NCI-H128 (cell line): ENCODE measurements at regions not wholly inside any gene's neighbourhood (a gene's known extent, or its start where the extent isn't known, plus 50 kb on each side); places are given as distances from the start of the nearest gene placed in this dataset.

ENCODE experiments used
- DNase-seq: peaks from one replicate; lab custom pipeline; 2025; ENCODE audit not compliant: unreplicated experiment; lab: John Stamatoyannopoulos, UW

DNA sequence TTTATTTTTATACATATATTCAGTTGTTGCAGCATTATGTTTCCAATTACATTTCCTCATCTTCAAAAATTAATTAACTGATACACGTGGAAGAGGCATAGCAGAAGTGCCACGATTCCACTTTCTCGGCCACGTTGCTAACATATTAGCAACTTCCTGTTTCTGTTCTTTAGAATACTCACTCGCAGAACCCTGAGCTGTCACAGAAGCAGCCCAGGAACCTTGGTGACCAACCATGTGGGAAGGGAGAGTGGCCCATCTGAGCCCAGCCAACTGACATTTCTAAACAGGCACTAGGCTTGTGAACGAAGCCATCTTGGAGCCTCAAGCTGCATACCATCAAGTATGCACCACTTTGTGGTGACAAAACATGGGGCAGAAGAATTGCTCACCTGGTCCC is 350.1 kb downstream of the CBLN2 start:
- DNase-seq: no peak

DNA sequence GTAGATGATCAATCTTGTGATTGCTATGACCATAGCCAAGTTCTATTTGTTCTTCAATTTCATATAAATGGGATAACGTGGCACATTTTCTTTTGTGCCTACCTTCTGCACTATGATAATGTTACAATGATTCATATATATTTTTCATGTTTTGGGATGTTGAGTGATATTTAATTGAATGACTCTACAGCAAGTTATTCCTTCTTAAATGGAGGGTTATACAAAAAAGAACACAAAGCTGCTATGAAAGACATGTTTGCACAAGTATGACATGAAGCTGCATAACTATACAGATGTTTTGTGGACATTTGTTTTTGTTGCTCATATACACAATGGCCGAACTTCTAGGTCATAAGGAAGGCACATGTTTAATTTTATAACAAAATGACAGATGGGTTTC is 356.2 kb downstream of the CBLN2 start:
- no peak for DNase-seq

DNA sequence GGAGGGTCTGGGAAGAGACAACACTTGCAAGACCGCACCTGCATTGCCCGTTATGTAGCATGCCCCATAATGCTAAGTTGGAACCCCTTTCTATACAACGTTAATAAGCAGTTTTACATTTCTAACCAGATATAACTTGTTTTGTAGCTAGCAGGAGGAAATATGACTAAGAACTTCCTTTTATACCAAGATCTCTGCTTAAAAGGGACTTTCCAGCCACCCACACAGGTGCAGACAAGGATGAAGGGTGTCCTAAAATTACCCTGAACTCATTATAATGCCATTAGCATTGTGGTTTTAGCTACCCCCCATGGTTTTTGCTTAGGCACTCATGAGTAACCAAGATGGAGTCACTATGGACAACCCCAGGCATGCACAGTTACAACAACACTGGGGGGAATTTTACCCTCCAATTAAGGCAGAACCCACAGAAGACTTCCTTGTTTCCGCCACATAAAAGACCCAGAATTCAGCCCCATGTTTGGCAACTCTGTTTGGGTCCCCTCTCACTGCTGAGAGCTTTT is 362.8 kb downstream of the CBLN2 start:
- DNase-seq: no peak

DNA sequence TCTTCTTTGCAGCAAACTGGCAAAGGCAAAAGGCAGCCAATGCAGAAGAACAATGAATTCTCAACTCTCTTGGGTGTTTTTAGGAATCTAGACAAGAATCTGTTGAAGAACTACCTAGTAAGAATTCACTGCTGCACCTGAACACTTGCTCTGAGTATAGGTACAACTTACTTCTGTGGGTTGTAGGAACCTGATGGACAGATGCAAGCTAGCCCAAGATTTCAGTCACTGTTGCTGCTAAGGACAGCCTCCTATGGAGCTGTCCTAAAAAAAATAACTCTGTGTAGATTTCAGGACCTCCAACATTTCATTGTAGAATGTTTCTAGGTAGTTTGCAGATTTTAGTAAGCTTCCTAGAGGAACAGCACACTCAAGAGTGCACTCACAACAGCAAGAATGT is 363.5 kb downstream of the CBLN2 start:
- DNase-seq: no peak

DNA sequence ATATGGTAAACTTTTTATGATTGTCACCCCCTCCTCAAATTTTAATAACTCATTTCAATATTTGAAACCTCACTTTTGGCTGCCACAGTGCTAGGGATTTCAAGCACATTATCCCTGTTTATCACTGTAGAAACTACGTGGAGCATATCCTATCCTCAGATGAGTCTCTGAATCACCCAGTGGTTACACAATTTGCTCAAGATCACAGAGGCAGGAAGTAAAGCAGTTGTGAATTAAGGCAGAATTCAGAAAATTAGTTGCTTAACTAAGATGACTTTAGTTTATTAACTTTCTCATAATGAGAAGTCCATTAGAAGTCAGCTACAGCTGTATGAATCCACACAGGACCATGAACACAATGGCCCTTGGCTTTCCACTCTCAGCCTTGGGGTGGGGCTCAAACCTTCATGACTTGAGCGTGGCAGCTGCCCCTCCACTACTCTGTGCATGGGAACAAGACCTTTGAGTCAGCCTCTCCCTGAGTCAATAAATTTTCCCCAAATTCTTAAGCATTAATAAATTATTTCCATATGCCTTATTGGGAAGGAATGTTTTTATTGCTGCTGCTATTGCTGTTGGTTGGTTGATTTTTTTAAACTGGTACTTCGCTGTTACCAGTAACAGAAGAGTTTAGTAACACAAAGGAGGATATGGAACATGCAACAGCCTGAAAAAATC is 369.0 kb downstream of the CBLN2 start:
- DNase-seq: no peak

DNA sequence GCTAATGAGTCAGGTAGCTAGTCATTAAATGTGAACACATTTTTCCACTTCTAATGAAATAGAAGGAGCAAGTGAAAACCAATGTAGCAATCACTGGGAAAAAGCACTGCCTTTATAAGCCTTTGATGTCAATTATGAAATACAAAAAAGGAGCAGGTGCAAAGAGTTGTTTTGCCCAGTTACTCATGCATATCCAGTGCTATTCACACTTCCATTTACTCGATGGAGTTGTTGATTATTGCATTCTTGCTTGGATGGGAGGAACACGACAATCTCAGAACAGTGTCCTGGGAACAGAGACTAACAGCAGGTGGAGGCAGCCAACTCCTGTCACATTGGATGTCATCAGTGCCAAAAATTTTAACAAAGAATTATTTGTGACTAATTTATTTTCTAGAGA is 372.5 kb downstream of the CBLN2 start:
- peak; percentile 70 for DNase-seq

DNA sequence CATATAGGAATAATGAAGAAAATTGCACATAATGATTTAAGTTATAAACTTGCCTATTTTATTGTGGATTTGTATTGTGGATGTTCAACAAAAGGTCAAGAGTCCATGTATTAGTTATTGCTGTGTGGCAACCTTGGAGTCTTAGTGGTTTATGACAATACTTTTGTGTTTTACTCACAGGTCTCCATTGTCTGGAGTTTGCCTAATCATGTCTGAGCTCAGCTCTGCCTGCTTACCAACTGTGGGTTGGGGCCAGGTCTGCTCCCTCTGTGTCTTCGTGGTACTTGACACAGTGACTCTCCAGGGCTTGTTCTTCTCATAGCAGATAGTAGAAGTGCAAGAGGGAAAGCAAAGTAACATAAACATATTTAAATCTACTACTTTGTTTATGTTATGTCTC is 382.5 kb downstream of the CBLN2 start:
- no peak for DNase-seq

DNA sequence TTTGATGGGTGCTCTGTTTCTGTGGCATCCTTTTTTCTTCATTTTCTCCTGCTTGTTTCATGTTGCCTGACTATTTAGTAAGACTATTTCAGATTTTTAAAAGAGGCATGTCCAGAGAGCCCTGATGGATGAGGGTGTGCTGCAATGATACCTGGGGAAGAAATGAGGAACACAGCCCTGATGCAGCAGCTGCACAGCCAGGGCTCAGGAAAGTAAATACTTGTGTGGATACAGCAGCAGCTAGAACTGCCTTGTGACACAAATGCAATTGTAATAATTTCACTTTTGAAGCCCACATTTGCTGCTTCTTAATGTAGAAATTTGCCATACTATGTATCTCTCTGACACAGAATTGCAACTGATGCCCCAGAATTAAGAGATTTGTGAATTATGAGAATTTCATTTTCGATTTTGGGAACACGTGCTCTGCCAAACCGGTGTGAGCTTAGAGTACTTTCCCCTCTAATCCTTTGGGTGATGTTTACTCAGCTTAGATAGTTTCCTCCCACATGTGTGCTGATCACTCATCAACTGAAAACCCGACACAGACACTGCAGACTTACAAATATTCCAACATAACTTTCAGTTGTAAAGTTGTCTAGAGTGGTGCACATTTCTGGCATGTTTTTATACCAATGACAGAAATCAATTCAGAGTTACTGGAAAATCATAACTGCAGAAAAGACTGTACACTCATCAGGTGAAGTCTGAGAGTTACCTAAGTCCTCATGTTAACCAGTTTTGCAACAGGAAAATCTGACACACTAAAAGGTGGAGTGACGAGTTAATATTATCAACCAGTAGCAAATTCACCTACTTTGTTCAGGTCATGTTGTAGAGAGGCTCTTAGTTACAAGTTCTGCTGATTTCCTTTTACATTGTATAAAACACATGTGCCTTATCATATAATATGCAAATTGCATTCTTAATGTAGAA is 383.4 kb downstream of the CBLN2 start:
- DNase-seq: no peak

DNA sequence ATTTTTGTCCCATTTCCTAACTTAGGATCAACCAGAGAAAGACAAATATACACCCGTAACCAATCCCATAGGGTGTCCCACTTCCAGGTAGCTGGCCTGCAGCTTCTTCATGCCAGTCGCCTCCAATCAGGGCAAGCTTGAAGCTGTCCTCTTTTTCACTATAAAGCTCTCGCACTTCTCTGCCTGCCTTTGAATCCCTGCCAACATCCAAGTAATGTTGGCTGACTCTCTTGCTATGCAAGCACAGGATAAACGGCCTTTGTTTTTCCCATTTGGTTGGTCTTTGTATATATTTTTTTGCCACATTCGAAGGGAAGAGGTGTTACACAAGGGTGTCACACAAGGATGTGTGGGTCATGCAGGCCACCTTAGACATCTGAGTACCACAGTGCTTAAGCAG is 388.8 kb downstream of the CBLN2 start:
- no peak for DNase-seq

DNA sequence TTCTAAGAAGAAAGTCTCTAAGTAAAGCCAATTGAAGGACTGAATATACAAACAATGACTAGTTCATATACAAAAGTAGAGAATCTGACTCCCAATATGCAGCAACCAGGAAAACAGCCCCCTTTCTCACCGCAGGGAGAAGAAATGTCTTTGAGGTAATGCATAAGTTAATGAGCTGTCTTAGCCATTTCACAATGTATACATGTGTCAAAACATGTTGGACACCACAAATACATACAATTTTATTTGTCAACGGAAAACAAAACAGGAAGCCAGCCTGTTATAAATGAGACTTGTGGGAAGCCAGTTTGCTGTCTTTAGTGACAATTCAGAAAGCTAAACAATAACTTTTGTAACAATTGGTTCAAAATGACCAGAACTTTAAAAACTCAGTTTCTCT is 389.2 kb downstream of the CBLN2 start:
- DNase-seq: no peak

DNA sequence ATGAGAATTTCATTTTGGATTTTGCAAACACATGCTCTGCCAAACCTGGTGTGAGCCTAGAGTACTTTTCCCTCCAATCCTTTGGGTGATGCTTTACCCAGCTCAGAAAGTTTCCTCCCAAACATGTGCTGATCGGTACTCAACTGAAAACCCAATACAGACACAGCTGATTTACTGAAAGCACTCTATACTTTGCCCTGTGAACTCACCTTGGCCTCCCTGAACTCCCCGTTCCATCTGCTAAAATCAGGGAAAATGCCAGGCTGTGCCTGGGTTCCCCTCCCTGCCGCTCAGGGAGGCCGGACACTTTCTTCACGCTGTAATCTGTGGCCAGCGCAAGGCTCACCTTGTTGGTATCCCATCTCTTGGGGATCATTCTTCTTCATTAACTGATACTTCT is 391.2 kb downstream of the CBLN2 start:
- DNase-seq: no peak

DNA sequence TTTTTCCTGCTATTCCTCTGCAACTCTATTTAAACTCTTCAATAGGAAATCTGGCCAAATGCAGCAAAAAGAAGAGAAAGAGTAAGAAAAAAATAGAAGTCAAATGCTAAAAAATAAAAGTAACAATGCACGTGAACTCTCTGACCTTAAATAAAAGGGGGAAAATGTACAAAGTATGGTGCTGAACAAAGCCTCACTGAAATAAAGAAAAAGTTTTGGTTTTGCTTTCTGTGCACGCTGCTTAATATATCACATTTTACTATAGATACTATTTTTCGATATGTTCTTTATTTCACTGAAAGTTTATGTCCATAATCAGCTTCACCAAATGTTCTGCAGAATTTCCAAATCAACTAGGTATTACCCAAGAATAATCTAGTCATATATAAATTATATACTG is 396.3 kb downstream of the CBLN2 start:
- no peak for DNase-seq

DNA sequence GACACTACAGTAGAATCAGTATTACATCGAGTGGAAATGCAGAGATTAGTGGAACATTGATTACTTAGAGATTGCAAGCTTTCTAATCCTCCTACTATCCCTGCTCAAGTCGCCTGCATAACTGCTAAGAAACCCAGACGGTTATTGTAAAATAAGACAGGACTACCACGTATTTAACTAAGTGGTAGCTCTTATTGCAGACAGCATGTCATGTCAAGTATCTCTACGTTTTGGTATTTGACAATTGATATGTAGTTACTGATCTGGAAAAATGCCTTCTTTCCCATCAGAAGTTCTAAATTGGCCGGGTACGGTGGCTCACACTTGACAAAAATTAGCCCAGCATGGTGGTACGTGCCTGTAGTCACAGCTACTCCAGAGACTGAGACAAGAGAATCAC is 404.1 kb downstream of the CBLN2 start:
- no peak for DNase-seq

DNA sequence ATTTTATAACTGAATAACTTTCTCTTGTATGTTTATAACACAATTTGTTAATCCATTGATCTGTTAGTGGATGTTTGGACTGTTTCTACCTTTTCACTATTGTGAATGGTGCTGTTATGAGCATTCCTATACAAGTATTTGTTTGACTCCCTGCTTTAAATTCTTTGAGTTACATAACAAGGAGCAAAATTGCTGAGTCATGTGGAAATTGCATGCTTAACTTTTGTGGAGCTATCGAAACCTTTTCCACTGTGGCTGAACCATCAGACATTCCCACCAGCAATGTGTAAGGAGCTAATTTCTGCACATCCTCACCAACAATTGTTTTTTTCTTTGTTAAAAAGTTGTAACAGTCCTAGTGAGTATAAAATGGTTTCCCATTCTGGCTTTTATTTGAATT is 415.5 kb downstream of the CBLN2 start:
- no peak for DNase-seq

DNA sequence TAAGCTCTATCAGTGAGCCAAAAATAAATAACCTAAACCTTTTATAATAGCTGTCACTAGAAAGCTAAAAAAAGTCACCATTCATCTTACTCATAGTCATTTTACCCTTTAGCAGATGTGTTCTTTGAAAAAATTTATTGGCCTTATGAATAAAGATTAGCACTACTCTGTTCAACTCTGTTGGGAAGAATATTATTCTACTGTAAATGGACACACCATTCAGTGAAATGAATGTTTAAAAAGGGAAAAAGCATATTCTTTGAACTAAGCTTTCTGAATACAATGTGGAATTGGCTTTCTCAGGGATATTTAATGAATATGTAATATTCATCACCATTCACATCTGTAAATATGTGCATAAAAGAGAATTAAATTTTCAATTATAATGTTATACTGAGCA is 422.0 kb downstream of the CBLN2 start:
- DNase-seq: no peak

DNA sequence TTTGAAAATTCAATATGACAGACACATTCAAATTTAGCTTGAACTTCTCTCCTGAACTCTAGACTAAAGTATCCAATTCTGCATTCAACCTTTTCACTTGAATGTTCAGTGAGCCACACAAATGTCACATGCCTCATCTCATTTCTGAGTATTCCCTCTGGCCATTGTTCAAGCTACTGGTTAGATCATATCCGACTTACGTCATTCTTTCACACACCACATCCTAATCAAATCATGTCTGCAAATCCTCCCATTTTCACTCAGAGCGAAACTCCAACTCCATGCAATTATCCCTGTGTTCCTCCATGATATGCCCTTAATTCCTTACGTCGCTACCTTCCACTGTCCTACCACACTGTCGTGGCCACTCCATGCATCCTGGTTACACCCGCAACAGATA is 425.1 kb downstream of the CBLN2 start:
- DNase-seq: no peak

DNA sequence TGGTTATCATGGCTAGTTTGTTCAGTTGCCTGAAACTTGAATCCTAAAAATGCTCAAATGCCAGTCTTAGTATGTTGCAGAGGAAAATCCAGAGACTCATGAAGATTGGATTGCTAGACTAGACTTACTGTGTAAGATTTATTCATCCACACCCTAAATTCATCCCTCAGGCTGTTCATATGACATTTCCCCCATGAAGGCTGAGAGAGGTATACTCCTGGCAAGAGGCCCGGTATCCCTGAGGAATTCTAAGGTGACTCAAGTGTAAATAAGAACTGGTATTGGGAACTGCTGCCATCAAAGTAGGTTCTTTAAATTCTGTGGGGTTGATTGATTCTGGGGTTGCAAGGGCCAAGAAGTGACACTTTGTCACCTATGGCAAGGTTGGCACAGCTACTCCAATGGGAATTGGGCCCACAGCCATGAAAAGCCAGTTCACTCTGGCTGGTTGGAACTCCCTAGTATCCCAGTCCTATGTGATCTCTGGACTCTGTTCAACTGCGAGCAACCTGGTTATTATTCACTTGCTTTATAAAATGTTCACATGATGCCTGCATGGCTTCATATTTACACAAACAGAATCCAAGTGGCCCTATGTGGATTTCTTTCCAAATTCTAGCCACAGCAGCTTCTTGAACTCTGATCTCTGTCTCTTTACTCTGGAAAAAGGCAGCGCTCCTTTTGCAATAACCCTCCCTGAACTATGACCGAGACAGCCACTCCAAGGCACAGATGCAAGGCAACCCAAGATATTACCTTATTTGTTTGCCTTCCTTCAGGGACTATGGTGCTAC is 429.1 kb downstream of the CBLN2 start:
- DNase-seq: no peak

DNA sequence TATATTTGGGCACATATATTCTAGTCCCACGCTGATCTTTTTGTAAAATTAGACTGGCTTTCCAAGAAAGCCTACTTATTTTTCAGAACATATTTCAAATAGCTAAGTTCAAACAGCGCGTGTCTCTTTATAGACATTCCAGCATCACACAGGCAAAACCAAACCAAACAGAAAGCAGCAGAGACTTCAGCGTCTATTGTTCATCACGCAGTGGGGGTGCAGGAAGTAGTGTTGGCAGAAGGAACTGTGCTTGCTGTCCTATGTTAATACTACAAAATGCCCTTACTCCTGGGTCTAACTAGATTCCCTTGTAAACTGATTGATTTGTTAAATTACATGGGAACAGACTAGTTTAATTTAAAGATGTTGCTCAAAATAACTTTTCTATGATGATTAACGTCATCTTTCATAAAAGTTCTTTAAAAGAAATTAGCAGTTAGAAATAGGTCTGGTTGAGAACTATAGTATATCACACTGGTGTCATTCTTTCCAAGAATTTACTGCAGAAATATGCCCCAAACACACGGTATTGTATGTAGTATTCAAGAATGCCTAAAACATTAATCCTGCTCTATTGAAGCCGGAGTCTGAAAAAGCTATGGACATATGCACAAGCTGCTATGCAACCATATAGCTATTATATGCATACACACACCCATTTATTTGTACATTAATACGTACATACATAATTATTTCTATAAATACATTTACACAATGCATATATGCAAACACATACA is 436.3 kb downstream of the CBLN2 start:
- no peak for DNase-seq

DNA sequence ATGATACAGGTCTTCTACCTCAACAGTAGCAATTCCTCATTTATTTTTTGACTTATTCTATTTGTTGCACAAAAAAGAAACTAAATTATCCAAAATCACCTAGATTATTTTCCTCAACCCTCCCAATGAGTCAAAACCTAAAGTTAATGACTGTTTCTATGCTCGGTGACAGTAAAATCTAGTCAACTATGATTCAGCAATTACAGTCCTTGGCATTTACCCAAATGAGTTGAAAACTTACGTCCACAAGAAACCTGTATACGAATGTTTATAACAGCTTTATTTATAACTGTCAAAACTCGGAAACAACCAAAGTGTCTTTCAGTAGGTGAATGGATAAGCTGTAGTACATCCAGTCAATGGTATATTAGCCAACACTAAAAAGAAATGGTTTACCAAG is 439.3 kb downstream of the CBLN2 start:
- DNase-seq: no peak

DNA sequence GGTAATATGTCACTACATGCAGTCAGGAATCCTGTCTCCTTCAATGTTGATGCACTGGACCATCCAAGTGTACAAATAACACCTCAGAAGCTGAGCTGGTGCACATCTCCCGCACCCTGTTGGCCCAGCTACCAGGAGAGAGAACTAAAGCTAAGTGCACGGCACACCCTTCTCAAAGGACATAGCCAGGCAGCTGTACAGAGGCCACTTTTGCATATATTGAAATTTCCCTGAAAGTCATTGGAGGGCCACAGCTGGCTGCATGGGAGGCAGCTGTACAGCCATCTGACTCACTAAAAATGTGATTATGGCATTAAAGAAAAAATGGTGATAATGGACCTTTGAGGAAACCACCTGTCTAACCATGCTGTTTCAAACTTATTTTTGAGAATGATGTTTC is 441.7 kb downstream of the CBLN2 start:
- no peak for DNase-seq

DNA sequence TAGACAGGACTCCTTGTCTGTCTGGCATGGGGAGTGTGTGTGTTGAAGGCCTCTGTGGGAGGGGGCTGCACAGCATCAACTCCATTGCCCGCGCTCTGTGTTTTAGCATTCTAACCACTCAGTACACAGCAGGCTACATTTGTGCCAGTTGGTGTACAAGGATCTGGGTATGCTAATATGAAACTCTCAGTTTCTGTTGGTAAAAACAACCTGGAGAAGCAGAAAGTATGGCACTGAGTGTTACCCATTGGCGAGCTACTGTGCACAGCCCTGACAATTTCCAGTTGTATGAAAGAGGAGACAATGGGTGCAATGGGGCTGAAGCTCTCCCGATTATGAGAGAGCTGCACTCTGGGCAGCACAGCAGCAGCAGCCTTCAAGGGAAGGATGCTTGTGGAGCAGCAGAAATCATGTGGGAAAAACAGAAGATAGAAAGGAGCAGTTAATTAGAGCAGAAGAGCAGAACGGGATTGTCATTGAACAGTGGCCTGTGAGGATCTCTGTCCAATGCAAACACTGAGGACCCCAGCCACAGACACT is 443.6 kb downstream of the CBLN2 start:
- no peak for DNase-seq
